ENCODE measurements at regions not wholly inside any gene's neighbourhood (a gene's known extent, or its start where the extent isn't known, plus 50 kb on each side); places are given as distances from the start of the nearest gene placed in this dataset.
A peak's percentile ranks its signal among the peaks of the same experiment; 100 is the strongest.

- no peak for DNase-seq (ENCODE audit: low spot score)
These were observed 859.4 kb downstream of the MAFB start for GRCh38 chr20:39829661-39830060.

- no peak for DNase-seq (ENCODE audit: low spot score)
These were observed 859.8 kb downstream of the MAFB start for GRCh38 chr20:39829256-39829655.

- DNase-seq (ENCODE audit: low spot score): no peak
These were observed 863.1 kb downstream of the MAFB start for GRCh38 chr20:39825950-39826349.

- DNase-seq (ENCODE audit: low spot score): no peak
These were observed 863.4 kb downstream of the DHX35 start for GRCh38 chr20:39825524-39825923.

- no peak for DNase-seq (ENCODE audit: low spot score)
These were observed 861.1 kb downstream of the DHX35 start for GRCh38 chr20:39823224-39823623.

GRCh38 chr20:39822667-39823066 lies 860.5 kb downstream of the DHX35 start:
- DNase-seq (ENCODE audit: low spot score): no peak

- no peak for DNase-seq (ENCODE audit: low spot score)
These were observed 851.2 kb downstream of the DHX35 start for GRCh38 chr20:39813190-39813829.

- no peak for DNase-seq (ENCODE audit: low spot score)
These were observed 850.0 kb downstream of the DHX35 start for GRCh38 chr20:39812116-39812515.

GRCh38 chr20:39810309-39810708 lies 848.2 kb downstream of the DHX35 start:
- DNase-seq (ENCODE audit: low spot score): no peak

GRCh38 chr20:39808613-39809012 lies 846.5 kb downstream of the DHX35 start:
- DNase-seq (ENCODE audit: low spot score): no peak

- no peak for DNase-seq (ENCODE audit: low spot score)
These were observed 838.4 kb downstream of the DHX35 start for GRCh38 chr20:39800548-39800947.

- DNase-seq (ENCODE audit: low spot score): no peak
These were observed 838.0 kb downstream of the DHX35 start for GRCh38 chr20:39800111-39800510.

- no peak for DNase-seq (ENCODE audit: low spot score)
These were observed 837.3 kb downstream of the DHX35 start for GRCh38 chr20:39799366-39799965.

GRCh38 chr20:39795401-39796272 lies 833.5 kb downstream of the DHX35 start:
- no peak for DNase-seq (ENCODE audit: low spot score)

- no peak for DNase-seq (ENCODE audit: low spot score)
These were observed 830.2 kb downstream of the DHX35 start for GRCh38 chr20:39792334-39792733.

- no peak for DNase-seq (ENCODE audit: low spot score)
These were observed 827.3 kb downstream of the DHX35 start for GRCh38 chr20:39789411-39789810.

GRCh38 chr20:39785252-39785917 lies 823.2 kb downstream of the DHX35 start:
- no peak for DNase-seq (ENCODE audit: low spot score)

- no peak for DNase-seq (ENCODE audit: low spot score)
These were observed 822.5 kb downstream of the DHX35 start for GRCh38 chr20:39784693-39785092.

GRCh38 chr20:39778847-39779604 lies 816.9 kb downstream of the DHX35 start:
- peak; percentile 20 for DNase-seq (ENCODE audit: low spot score)

GRCh38 chr20:39778431-39778830 lies 816.3 kb downstream of the DHX35 start:
- no peak for DNase-seq (ENCODE audit: low spot score)

GRCh38 chr20:39777610-39778009 lies 815.5 kb downstream of the DHX35 start:
- DNase-seq (ENCODE audit: low spot score): no peak

GRCh38 chr20:39775110-39775509 lies 813.0 kb downstream of the DHX35 start:
- no peak for DNase-seq (ENCODE audit: low spot score)

Measured in globus pallidus (tissue), 1 donor.